ENCODE measurements at regions not wholly inside any gene's neighbourhood (a gene's known extent, or its start where the extent isn't known, plus 50 kb on each side); places are given as distances from the start of the nearest gene placed in this dataset.

DNA sequence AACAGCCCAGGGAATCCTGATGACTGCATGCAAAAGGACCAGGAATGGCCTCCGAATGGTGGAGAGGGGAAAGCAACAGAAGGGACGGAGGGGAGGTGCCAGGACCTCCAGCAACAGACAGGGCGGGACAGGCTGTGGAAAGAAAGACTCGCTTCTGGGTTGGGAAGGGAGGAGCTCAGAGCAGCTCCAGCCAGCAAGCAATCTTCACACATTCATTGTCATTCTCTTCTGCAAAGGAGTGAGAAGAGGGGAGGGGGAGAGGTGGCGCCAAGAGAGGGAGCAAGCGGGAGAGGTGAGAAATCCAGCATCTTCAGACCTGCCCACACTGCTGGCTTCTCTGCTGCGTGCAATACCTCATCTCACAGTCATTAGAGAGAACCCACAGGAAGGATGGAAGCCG lies 509.0 kb downstream of the BUD13 start:
- Histone ChIP-seq H3K9me2 (ENCODE audit: insufficient read depth, low read length) (no peaks in the 10 kb centered on the region), H3K36me3 (ENCODE audit: insufficient read depth, low read length) (no peaks in the 10 kb centered on the region), H3K27ac (ENCODE audit: low read length) (no peak overlapping the region), H4K20me1 (ENCODE audit: insufficient read depth) (no peaks in the 10 kb centered on the region), H2AFZ (ENCODE audit: low read depth, low read length) (no peak overlapping the region), H3K27me3 (ENCODE audit: insufficient read depth, low read depth, low read length) (no peaks in the 10 kb centered on the region), H3K9me3 (ENCODE audit: low read length) (no peaks in the 10 kb centered on the region), H3K4me3 (ENCODE audit: low read length) (no peak overlapping the region), H3K9ac (ENCODE audit: low read length) (no peak overlapping the region), H3F3A (ENCODE audit: insufficient read depth, low read length, poor library complexity, severe bottlenecking) (no peaks in the 10 kb centered on the region), H3K4me2 (ENCODE audit: low read length) (no peak overlapping the region), H3K79me2 (replicated peaks; ENCODE audit: insufficient read depth, low read length) (no peaks in the 10 kb centered on the region)
- TF ChIP-seq POLR2AphosphoS5 (IDR thresholded peaks at IDR 0.05) (no peak), SMC3 (conservative IDR thresholded peaks at IDR 0.05; ENCODE audit: poor library complexity) (no peak)
- TF ChIP-seq, protein P1, sequence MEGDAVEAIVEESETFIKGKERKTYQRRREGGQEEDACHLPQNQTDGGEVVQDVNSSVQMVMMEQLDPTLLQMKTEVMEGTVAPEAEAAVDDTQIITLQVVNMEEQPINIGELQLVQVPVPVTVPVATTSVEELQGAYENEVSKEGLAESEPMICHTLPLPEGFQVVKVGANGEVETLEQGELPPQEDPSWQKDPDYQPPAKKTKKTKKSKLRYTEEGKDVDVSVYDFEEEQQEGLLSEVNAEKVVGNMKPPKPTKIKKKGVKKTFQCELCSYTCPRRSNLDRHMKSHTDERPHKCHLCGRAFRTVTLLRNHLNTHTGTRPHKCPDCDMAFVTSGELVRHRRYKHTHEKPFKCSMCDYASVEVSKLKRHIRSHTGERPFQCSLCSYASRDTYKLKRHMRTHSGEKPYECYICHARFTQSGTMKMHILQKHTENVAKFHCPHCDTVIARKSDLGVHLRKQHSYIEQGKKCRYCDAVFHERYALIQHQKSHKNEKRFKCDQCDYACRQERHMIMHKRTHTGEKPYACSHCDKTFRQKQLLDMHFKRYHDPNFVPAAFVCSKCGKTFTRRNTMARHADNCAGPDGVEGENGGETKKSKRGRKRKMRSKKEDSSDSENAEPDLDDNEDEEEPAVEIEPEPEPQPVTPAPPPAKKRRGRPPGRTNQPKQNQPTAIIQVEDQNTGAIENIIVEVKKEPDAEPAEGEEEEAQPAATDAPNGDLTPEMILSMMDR (IDR thresholded peaks at IDR 0.05; ENCODE audit: poor library complexity, severe bottlenecking) = no peak

GRCh38 chr11:116263019-116263418 lies 509.8 kb downstream of the BUD13 start:
- Histone ChIP-seq H3K9ac (ENCODE audit: low read length) (no peak overlapping the region), H4K20me1 (ENCODE audit: insufficient read depth) (no peaks in the 10 kb centered on the region), H3K27me3 (ENCODE audit: insufficient read depth, low read depth, low read length) (no peaks in the 10 kb centered on the region), H2AFZ (ENCODE audit: low read depth, low read length) (no peak overlapping the region), H3K9me2 (ENCODE audit: insufficient read depth, low read length) (no peaks in the 10 kb centered on the region), H3K27ac (ENCODE audit: low read length) (no peak overlapping the region), H3K9me3 (ENCODE audit: low read length) (no peaks in the 10 kb centered on the region), H3F3A (ENCODE audit: insufficient read depth, low read length, poor library complexity, severe bottlenecking) (no peaks in the 10 kb centered on the region), H3K79me2 (replicated peaks; ENCODE audit: insufficient read depth, low read length) (no peaks in the 10 kb centered on the region), H3K4me2 (ENCODE audit: low read length) (no peak overlapping the region), H3K4me3 (ENCODE audit: low read length) (peak overlapping the region; percentile 17), H3K36me3 (ENCODE audit: insufficient read depth, low read length) (no peaks in the 10 kb centered on the region)
- TF ChIP-seq POLR2AphosphoS5 (IDR thresholded peaks at IDR 0.05) = no peak
- no peak for TF ChIP-seq MXI1 (conservative IDR thresholded peaks at IDR 0.05; ENCODE audit: poor library complexity, severe bottlenecking)
- TF ChIP-seq, protein P1 (IDR thresholded peaks at IDR 0.05; ENCODE audit: poor library complexity, severe bottlenecking) = no peak
- TF ChIP-seq SMC3 (conservative IDR thresholded peaks at IDR 0.05; ENCODE audit: poor library complexity) = no peak
- TF ChIP-seq EZH2 (IDR thresholded peaks at IDR 0.05; ENCODE audit: borderline replicate concordance, insufficient read depth, low read length, poor library complexity, severe bottlenecking) = no peak
- no peak for TF ChIP-seq RAD21 (conservative IDR thresholded peaks at IDR 0.05)
- TF ChIP-seq REST (IDR thresholded peaks at IDR 0.05; ENCODE audit: borderline replicate concordance) = no peak
- TF ChIP-seq EP300 (conservative IDR thresholded peaks at IDR 0.05; ENCODE audit: poor library complexity, severe bottlenecking) = no peak
- TF ChIP-seq TAF1 (IDR thresholded peaks at IDR 0.05; ENCODE audit: low read depth) = no peak

All from neural cell (in vitro differentiated cells).